Epithelial cell of esophagus (primary cell): ENCODE measurements at regions not wholly inside any gene's neighbourhood (a gene's known extent, or its start where the extent isn't known, plus 50 kb on each side); places are given as distances from the start of the nearest gene placed in this dataset.

Experiments
- DNase-seq: peaks from one replicate; pipeline ENCODE4 v3.0.0; 2010; ENCODE audit warnings: low read depth
- H3K4me3 ChIP-seq: 2 replicates; pipeline ENCODE4 v1.5.1; 2011; ENCODE audit warnings: mild to moderate bottlenecking, low read length, control low read depth
- TF ChIP-seq, protein P1 (sequence below): IDR thresholded peaks from 2 replicates; pipeline ENCODE4 v1.5.1; 2011; ENCODE audit warnings: low read depth, mild to moderate bottlenecking, low read length, control low read depth, inconsistent platforms; ENCODE audit not compliant: insufficient read depth; ENCODE audit errors: missing control alignments

DNA sequence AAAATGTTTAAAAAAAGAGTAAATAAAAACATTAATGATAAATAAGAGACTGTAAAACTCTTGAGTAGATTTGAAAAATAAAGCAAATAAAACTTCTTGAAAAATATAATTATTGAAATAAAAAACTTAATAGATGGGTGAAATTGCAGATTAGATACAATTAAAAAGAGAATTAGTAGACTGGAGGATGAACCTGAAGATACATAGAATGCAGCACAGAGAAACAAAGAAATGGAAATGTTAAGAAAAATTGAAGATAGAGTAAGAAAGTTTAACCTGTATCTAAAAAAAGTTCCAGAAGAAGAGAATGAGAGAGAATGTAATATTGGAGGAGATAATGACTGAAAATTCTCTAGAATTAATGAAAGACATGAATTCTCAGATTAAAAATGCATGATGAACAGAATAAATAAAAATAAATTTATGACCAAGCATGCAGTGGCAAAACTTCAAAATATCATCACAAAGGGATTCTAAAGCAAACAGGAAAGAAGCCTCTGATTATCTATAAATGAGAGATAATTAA, 438.1 kb upstream of the CLINT1 start:
- no peak for DNase-seq
- H3K4me3 ChIP-seq, result no peak overlapping the region
- TF ChIP-seq, protein P1, sequence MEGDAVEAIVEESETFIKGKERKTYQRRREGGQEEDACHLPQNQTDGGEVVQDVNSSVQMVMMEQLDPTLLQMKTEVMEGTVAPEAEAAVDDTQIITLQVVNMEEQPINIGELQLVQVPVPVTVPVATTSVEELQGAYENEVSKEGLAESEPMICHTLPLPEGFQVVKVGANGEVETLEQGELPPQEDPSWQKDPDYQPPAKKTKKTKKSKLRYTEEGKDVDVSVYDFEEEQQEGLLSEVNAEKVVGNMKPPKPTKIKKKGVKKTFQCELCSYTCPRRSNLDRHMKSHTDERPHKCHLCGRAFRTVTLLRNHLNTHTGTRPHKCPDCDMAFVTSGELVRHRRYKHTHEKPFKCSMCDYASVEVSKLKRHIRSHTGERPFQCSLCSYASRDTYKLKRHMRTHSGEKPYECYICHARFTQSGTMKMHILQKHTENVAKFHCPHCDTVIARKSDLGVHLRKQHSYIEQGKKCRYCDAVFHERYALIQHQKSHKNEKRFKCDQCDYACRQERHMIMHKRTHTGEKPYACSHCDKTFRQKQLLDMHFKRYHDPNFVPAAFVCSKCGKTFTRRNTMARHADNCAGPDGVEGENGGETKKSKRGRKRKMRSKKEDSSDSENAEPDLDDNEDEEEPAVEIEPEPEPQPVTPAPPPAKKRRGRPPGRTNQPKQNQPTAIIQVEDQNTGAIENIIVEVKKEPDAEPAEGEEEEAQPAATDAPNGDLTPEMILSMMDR, result no peak

DNA sequence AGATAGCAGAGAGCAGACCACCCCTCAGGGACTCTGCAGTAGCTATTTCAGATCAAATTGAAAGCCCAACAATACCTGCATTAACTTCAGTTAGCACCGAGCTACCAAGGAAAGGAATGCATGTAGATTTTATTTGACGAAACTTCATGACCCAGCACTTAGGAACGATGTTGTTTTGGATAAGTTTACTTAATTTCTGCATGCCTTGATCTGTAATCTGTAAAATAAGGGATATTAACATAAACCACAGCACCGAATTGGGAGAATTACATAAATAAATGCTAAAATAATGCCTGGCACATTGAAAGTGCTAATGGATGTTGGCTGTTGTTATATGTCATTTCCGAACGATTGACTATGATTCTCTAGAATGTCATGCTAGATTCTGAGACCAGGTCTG, 435.8 kb upstream of the CLINT1 start:
- TF ChIP-seq, protein P1, result no peak
- no peak overlapping the region for H3K4me3 ChIP-seq
- DNase-seq, result no peak

DNA sequence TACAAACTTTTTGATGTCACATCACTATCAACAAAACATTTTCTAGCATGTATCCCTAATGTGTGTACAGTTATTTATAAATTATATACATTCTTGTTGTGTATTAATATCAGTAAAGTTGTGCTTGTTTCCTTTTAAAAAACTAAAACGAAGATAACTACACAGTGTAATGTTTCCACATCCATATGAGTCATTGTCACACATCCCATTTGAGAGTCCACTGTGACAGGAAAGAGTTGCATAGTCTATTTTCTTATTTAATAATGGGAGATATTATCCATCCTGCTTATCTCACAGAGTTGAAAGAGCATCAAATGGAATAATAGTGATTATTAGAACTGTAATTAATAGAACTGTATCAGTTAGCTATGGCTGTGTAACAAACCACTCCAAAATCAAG, 434.0 kb upstream of the CLINT1 start:
- H3K4me3 ChIP-seq, result no peak overlapping the region
- TF ChIP-seq, protein P1, result no peak
- no peak for DNase-seq

DNA sequence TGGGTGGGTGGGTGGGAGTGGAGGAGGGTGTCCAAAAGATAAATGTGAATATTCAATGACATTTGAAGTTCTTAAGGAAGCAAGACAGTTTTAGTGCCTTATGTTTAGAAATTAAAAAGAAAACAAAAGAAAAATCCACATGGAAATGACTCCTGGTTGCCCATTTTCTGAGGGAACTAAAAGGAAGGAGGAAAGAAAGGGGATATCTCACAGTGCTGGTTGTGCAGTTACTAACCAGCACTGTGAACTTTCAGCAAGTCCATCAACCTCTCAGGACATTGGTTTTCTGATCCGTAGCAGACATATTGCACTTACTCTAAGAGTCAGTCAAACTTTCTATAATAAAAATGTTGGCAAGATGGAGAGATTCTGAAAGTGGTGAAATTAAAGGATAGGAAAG, 431.0 kb upstream of the CLINT1 start:
- TF ChIP-seq, protein P1, result no peak

DNA sequence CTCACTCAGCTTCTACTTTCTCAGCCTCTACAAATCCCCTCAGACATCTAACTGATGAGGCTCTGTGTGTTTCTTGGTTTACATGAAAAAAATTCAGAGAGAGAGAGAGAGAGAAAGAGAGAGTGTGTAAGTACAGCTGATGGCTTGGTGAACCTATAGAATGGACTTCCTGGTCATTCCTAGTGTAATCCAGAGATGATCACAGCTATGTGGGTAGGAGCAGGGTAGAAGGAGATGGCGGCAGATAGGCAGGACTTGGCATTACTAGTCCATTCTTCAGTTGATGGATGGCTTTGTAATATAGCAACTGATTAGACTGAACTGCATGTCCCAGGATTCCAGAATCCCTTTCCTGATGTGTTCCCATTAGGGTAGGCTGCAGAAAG, 429.3 kb upstream of the CLINT1 start:
- no peak for DNase-seq
- TF ChIP-seq, protein P1, result no peak
- no peak overlapping the region for H3K4me3 ChIP-seq

More for the DNA sequence above, 431.0 kb upstream of the CLINT1 start:
- no peak for DNase-seq
- no peak overlapping the region for H3K4me3 ChIP-seq

DNA sequence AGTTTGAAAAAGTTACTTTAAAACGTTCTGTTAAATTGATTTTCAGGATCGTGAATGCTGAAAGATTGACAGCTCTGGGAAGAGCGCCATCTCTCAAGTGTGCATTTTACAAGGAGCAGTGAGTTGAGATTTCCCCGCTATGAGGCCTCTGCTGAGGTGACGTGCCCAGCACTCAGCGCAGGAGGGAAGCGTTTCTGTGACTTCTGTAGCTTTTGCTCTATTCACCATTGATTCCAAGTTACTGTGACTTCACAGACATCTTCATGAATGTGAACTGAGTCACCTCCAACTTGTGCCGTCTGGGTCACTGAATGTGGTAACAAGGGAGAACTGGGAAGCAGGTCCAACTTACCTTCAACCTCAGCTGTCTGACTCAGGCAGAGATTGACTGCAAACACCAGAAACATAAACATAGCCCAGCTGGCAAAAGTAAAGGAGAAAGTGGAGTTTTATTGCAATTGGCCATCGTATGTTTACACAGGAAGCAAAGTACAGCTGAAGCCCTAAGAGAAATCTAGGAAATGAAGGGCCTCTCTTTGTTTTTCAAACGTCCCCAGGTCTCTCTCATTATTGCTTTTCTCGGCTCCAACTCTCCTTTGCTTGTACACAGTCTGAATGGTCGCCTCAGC, 428.8 kb upstream of the CLINT1 start:
- TF ChIP-seq, protein P1, result no peak
- peak; percentile 80 for DNase-seq
- no peak overlapping the region for H3K4me3 ChIP-seq

DNA sequence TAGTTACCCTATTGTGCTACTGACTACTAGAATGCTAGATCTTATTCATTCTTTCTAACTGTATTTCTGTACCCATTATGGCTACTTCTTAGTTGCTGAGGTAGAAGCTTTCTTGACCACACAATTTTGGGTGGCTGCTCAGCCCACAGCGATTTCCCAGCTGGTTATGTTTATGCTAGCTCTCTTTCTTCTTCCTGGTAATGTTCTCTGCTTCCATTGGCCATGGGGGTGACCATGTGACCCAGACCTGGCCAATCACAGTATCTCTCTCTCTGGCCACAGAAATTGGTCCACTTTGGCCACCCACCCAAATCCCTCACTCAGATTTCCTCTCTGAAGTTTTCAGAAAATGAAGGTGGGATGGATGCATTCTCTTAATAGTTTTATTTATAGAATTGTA, 427.9 kb upstream of the CLINT1 start:
- TF ChIP-seq, protein P1, result no peak
- no peak for DNase-seq
- H3K4me3 ChIP-seq, result no peak overlapping the region
